ENCODE measurements at regions not wholly inside any gene's neighbourhood (a gene's known extent, or its start where the extent isn't known, plus 50 kb on each side); places are given as distances from the start of the nearest gene placed in this dataset.

DNA sequence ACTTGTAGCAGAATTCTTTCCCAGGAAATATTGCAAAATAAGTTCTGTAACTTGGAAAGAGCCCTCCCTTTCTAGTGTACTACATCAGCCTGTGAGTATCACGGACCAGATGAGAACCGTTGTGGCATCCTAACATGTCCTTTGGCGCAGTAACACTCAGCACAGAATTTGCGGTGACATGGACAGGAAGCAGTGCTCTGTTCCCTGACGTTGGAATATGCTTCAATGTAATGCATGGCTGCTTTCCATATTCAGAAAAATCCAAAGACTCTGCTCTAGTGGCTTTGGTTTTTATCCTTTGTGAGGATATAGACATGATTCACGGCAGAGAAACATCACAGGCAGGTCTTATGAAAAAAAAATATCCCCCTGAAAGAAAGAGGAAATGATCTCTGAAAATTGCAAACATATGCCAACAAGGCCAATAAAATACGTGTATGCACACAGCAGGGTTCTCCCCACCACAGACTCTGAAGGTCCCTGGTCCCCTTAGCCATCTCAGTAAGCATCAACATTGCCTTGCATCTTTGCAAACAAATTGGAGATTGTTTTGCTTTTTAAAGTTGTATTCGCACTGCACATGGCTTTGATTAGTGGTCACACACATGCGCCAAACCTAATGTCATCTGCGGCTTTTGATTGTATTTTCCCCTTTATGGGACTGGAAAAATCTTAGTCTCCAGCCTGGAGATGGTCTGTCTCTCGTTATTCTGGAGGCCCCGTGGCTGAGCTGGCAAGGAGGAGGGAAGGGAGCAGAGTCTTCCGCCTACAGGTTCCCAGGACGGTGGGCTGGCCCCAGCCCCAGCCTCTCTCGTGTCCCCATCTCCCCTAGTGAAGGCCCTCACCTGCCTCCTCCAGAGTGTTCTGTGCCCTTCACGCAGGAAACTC lies 122.9 kb downstream of the COPS8 start:
- Histone ChIP-seq H3K27me3 (replicated peaks; ENCODE audit: insufficient read depth, low read depth, low read length, poor library complexity) (no peaks in the 10 kb centered on the region), H3K27ac (ENCODE audit: low read depth, low read length, poor library complexity, severe bottlenecking) (peak overlapping the region; percentile 44), H3K9me3 (ENCODE audit: low read depth, low read length, poor library complexity, severe bottlenecking) (no peaks in the 10 kb centered on the region), H3K4me1 (ENCODE audit: insufficient read depth, low read length, poor library complexity, severe bottlenecking) (peaks cover 52% of the 10 kb centered on the region), H3K4me3 (ENCODE audit: low read depth, low read length, poor library complexity, severe bottlenecking) (no peak overlapping the region), H3K36me3 (ENCODE audit: insufficient read depth, low read length, poor library complexity, severe bottlenecking) (no peaks in the 10 kb centered on the region)
- TF ChIP-seq, protein P1, sequence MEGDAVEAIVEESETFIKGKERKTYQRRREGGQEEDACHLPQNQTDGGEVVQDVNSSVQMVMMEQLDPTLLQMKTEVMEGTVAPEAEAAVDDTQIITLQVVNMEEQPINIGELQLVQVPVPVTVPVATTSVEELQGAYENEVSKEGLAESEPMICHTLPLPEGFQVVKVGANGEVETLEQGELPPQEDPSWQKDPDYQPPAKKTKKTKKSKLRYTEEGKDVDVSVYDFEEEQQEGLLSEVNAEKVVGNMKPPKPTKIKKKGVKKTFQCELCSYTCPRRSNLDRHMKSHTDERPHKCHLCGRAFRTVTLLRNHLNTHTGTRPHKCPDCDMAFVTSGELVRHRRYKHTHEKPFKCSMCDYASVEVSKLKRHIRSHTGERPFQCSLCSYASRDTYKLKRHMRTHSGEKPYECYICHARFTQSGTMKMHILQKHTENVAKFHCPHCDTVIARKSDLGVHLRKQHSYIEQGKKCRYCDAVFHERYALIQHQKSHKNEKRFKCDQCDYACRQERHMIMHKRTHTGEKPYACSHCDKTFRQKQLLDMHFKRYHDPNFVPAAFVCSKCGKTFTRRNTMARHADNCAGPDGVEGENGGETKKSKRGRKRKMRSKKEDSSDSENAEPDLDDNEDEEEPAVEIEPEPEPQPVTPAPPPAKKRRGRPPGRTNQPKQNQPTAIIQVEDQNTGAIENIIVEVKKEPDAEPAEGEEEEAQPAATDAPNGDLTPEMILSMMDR (conservative IDR thresholded peaks at IDR 0.05; ENCODE audit: low read depth, low read length): no peak
- TF ChIP-seq EZH2 (IDR thresholded peaks at IDR 0.05; ENCODE audit: borderline replicate concordance, low read depth, low read length, poor library complexity, severe bottlenecking): no peak
- intact Hi-C loops (cut with micrococcal nuclease; ENCODE audit: unreplicated experiment): loop anchor here (5.0 kb wide), 1 partner anchor 84 kb away; no protein-coding TSS in a partner anchor
- CTCF ChIA-PET: no interaction called here
- peak; percentile 64 for DNase-seq (ENCODE audit: low spot score)
- POLR2A ChIA-PET (ENCODE audit: low non-redundant PET): no interaction called here
- no TSS peak for BruUV-seq (replicated peaks)

DNA sequence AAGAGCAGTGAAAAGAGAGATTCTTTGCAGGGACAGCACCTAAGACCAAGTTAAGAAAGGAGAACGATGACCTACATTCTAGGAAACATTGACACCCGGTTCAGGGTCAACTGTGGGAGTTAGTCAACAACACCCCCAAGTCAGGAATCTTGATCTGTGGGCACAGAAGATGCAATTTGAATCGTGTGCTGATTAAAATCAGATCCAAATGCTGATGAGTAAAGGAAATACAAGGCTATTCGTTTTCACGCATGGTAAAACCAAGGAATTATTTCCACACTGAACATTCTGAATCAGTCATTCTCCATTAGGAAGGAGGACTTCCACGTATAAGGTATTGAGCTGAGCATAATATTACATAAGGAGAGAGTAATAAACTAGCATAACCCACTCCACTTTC lies 124.2 kb downstream of the COPS8 start:
- POLR2A ChIA-PET (ENCODE audit: low non-redundant PET): no interaction called here
- DNase-seq (ENCODE audit: low spot score): no peak
- no TSS peak for BruUV-seq (replicated peaks)
- Histone ChIP-seq H3K27ac (ENCODE audit: low read depth, low read length, poor library complexity, severe bottlenecking) (no peak overlapping the region), H3K27me3 (replicated peaks; ENCODE audit: insufficient read depth, low read depth, low read length, poor library complexity) (no peaks in the 10 kb centered on the region), H3K36me3 (ENCODE audit: insufficient read depth, low read length, poor library complexity, severe bottlenecking) (no peaks in the 10 kb centered on the region), H3K4me3 (ENCODE audit: low read depth, low read length, poor library complexity, severe bottlenecking) (no peak overlapping the region), H3K9me3 (ENCODE audit: low read depth, low read length, poor library complexity, severe bottlenecking) (no peaks in the 10 kb centered on the region), H3K4me1 (ENCODE audit: insufficient read depth, low read length, poor library complexity, severe bottlenecking) (peaks cover 45% of the 10 kb centered on the region)
- intact Hi-C loops (cut with micrococcal nuclease; ENCODE audit: unreplicated experiment): loop anchor here (5.0 kb wide), 1 partner anchor 82 kb away; no protein-coding TSS in a partner anchor
- no peak for TF ChIP-seq EZH2 (IDR thresholded peaks at IDR 0.05; ENCODE audit: borderline replicate concordance, low read depth, low read length, poor library complexity, severe bottlenecking)
- TF ChIP-seq, protein P1 (conservative IDR thresholded peaks at IDR 0.05; ENCODE audit: low read depth, low read length): no peak
- CTCF ChIA-PET: no interaction called here

DNA sequence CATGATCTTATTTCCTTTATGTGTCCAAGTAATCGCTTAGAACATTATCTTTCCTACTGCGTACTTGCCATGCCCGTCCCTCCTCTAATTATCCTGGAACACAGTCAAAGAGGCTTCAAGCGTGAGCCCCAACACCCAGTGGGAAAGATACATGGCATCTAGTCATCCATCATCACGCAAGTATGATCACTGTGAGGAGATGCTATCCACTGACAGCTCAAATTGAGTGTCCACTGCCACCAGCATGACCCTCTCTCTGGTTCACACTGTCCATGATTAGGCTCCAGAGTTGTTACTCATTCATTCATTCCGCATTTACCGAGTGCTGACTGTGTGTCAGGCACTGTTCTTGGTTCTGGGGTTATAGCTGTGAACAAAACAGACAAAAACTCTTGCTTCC lies 124.6 kb downstream of the COPS8 start:
- no peaks in the 10 kb centered on the region for H3K27me3 ChIP-seq (replicated peaks; ENCODE audit: insufficient read depth, low read depth, low read length, poor library complexity)
- DNase-seq (ENCODE audit: low spot score): no peak
- no peaks in the 10 kb centered on the region for H3K36me3 ChIP-seq (ENCODE audit: insufficient read depth, low read length, poor library complexity, severe bottlenecking)
- no peak overlapping the region for H3K27ac ChIP-seq (ENCODE audit: low read depth, low read length, poor library complexity, severe bottlenecking)
- ChIA-PET POLR2A (ENCODE audit: low non-redundant PET) (no interaction called here), CTCF (no interaction called here)
- TF ChIP-seq, protein P1 (conservative IDR thresholded peaks at IDR 0.05; ENCODE audit: low read depth, low read length): no peak
- TF ChIP-seq EZH2 (IDR thresholded peaks at IDR 0.05; ENCODE audit: borderline replicate concordance, low read depth, low read length, poor library complexity, severe bottlenecking): no peak
- no TSS peak for BruUV-seq (replicated peaks)
- intact Hi-C loops (cut with micrococcal nuclease; ENCODE audit: unreplicated experiment): no loop called here
- H3K4me1 ChIP-seq (ENCODE audit: insufficient read depth, low read length, poor library complexity, severe bottlenecking): peaks cover 40% of the 10 kb centered on the region
- no peak overlapping the region for H3K4me3 ChIP-seq (ENCODE audit: low read depth, low read length, poor library complexity, severe bottlenecking)
- H3K9me3 ChIP-seq (ENCODE audit: low read depth, low read length, poor library complexity, severe bottlenecking): no peaks in the 10 kb centered on the region

Measured in A673 (cell line).